ENCODE measurements at regions not wholly inside any gene's neighbourhood (a gene's known extent, or its start where the extent isn't known, plus 50 kb on each side); places are given as distances from the start of the nearest gene placed in this dataset.

DNA sequence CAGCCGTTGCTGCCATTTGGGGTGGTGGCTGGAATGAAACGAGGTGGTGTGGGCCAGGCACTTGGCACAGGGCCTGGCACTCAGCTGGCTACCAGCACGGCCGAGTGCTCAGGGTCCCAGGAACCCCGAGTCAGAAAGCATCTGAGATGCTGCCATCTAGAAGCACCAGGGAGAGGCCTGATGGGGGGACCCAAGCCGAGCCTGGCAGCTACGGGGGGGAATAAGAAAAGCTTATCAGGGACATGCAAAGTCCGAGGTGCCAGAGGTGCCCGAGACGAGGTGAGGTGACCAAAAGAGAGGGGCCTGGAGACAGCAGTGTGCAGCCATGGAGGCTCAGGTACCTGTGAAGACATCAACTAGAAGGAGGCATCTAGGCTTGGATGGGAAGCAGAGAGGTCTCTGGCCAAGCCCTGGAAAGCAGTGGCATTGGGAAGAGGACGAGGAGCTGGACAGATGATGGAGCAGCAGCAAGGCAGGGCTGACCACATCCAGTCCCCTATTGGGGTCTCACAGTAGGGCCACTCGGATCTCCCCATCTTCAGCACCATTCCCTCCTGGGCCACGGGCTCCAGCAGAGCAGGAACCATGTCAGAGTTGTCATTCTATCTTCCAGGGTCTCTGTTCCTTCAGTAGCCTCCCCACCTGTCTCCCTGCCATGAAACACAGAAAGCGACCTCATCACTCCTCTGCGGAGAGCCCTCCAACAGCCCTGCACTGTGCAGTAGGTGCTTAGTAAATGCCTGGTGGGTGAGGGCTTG is 59.3 kb upstream of the DIO3 start:
- no peak overlapping the region for H3K23ac ChIP-seq (ENCODE audit: low read length in 2 of 2)
- no peak for DNase-seq
- no peak overlapping the region for H3K4ac ChIP-seq (ENCODE audit: low read depth in 1 of 2, low read length in 2 of 2)
- no peak overlapping the region for H3K4me3 ChIP-seq (ENCODE audit: insufficient read depth in 1 of 2, low read depth in 1 of 2, low read length in 2 of 2)
- no peak overlapping the region for H2AK5ac ChIP-seq (ENCODE audit: low read length, severe bottlenecking)
- peaks cover 0 to 70% of the 10 kb centered on the region in 2 experiments for H3K27me3 ChIP-seq (ENCODE audit: control insufficient read depth in 1 of 2, insufficient read depth in 1 of 2, low read length in 2 of 2)
- no peak overlapping the region for H3K4me2 ChIP-seq (ENCODE audit: low read length, poor library complexity, severe bottlenecking)
- 64% methylated on average over 15 of the region's 15 CpGs for WGBS
- no peaks in the 10 kb centered on the region for H3K4me1 ChIP-seq (ENCODE audit: control insufficient read depth, insufficient read depth, low read depth, low read length)
- H4K91ac ChIP-seq (ENCODE audit: low read length) = no peak overlapping the region
- no peak overlapping the region for H3K27ac ChIP-seq (ENCODE audit: low read length, poor library complexity, severe bottlenecking)
- H2BK5ac ChIP-seq (ENCODE audit: low read depth, low read length, poor library complexity, severe bottlenecking) = no peak overlapping the region
- H3K18ac ChIP-seq (ENCODE audit: low read depth in 1 of 2, low read length in 2 of 2) = no peak overlapping the region
- no peak overlapping the region for H2BK15ac ChIP-seq (ENCODE audit: low read depth, poor library complexity, severe bottlenecking)
- no peaks in the 10 kb centered on the region for H3K79me1 ChIP-seq (replicated peaks; ENCODE audit: low read length, poor library complexity, severe bottlenecking)
- H4K8ac ChIP-seq (ENCODE audit: low read length) = no peak overlapping the region
- no peaks in the 10 kb centered on the region for H3K36me3 ChIP-seq (ENCODE audit: control insufficient read depth in 1 of 2, insufficient read depth in 2 of 2, low read depth in 1 of 2, low read length in 2 of 2)
- H2BK12ac ChIP-seq (ENCODE audit: low read length in 2 of 2) = no peak overlapping the region
- no peaks in the 10 kb centered on the region for H3K9me3 ChIP-seq (ENCODE audit: control insufficient read depth, low read length)
- no peak overlapping the region for H3K14ac ChIP-seq (ENCODE audit: low read length in 2 of 2)
- no peak overlapping the region for H3K9ac ChIP-seq (ENCODE audit: low read length)
- H2AFZ ChIP-seq (ENCODE audit: low read depth, low read length) = no peak overlapping the region
- H2BK120ac ChIP-seq (ENCODE audit: low read depth, low read length) = no peak overlapping the region

DNA sequence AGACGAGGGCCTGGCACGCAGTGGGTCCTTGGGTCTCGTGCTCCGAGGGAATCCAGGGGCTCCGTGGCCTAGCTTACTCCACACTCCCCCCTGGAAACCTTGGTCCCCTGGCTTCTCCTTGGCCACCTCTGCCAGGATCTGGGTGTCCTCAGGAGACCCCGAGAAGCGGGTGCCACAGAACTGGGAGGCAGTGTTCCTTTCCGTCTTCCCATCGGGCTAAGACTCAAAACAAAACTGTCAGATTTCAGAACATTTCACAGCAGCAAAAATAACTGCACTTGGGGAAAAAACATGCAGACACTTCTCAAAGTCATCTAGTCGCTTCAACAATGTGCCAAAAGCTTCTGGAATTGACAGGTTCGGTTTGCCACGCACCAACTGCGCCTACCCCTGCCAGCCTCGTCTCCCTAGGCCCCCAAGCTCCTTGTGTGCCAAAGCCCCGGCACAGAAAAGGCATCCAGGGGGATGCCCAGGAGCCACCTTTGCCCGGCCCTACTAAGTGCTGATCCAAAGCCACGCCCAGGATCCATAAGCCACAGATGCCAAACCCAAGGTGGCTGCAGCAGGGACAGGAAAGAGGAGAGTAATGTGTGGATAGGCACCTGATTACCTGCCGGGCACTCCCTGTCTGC is 58.4 kb upstream of the DIO3 start:
- no peak for DNase-seq
- H4K91ac ChIP-seq (ENCODE audit: low read length) = no peak overlapping the region
- 86% methylated on average over 17 of the region's 18 CpGs for WGBS

DNA sequence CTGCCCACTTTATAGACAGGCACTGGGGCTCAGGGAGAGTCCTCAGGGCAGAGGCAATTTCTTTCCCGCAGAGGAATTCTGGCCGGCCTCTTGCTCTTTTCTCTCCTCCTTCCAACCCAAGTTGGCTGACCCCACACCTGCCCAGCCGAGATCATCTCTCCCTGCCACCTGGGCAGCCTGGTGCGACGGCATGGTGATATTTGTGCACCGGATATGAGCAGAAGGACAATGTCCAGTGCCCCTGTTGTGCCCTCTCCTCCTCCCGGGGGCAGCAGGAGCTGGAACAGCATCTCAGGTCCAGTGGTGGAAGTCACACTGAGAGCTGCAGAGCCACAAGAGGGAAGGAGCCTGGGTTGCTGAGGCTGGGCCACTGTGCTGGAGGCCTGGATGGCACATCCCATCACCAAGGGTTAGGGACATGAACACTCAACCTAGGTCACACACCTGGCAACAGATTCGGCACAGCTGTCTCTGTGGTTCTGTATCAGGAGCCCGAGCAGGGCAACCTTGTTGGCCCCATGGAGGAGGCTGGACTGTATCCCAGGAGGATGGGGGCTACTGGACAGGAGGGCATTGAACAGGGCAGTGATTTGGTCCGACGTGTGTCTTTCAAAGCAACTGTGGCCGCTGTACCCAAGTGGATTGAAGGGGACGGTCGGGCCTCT is 57.7 kb upstream of the DIO3 start:
- no peak overlapping the region for H3K18ac ChIP-seq (ENCODE audit: low read depth in 1 of 2, low read length in 2 of 2)
- H3K27me3 ChIP-seq (ENCODE audit: control insufficient read depth in 1 of 2, insufficient read depth in 1 of 2, low read length in 2 of 2) = peaks cover 0 to 76% of the 10 kb centered on the region in 2 experiments
- no peak for DNase-seq
- H4K91ac ChIP-seq (ENCODE audit: low read length) = no peak overlapping the region
- no peak overlapping the region for H2BK12ac ChIP-seq (ENCODE audit: low read length in 2 of 2)
- H3K9ac ChIP-seq (ENCODE audit: low read length) = no peak overlapping the region
- H3K36me3 ChIP-seq (ENCODE audit: control insufficient read depth in 1 of 2, insufficient read depth in 2 of 2, low read depth in 1 of 2, low read length in 2 of 2) = no peaks in the 10 kb centered on the region
- H3K4ac ChIP-seq (ENCODE audit: low read depth in 1 of 2, low read length in 2 of 2) = no peak overlapping the region
- no peak overlapping the region for H2AFZ ChIP-seq (ENCODE audit: low read depth, low read length)
- WGBS = 86% methylated on average over 14 of the region's 14 CpGs
- no peak overlapping the region for H3K27ac ChIP-seq (ENCODE audit: low read length, poor library complexity, severe bottlenecking)
- no peaks in the 10 kb centered on the region for H3K9me3 ChIP-seq (ENCODE audit: control insufficient read depth, low read length)
- no peak overlapping the region for H3K14ac ChIP-seq (ENCODE audit: low read length in 2 of 2)
- H3K4me3 ChIP-seq (ENCODE audit: insufficient read depth in 1 of 2, low read depth in 1 of 2, low read length in 2 of 2) = no peak overlapping the region
- no peak overlapping the region for H3K23ac ChIP-seq (ENCODE audit: low read length in 2 of 2)
- no peak overlapping the region for H2BK5ac ChIP-seq (ENCODE audit: low read depth, low read length, poor library complexity, severe bottlenecking)
- H3K4me1 ChIP-seq (ENCODE audit: control insufficient read depth, insufficient read depth, low read depth, low read length) = no peaks in the 10 kb centered on the region
- no peaks in the 10 kb centered on the region for H3K79me1 ChIP-seq (replicated peaks; ENCODE audit: low read length, poor library complexity, severe bottlenecking)
- H2BK120ac ChIP-seq (ENCODE audit: low read depth, low read length) = no peak overlapping the region
- no peak overlapping the region for H2BK15ac ChIP-seq (ENCODE audit: low read depth, poor library complexity, severe bottlenecking)
- H3K4me2 ChIP-seq (ENCODE audit: low read length, poor library complexity, severe bottlenecking) = no peak overlapping the region
- H4K8ac ChIP-seq (ENCODE audit: low read length) = no peak overlapping the region
- H2AK5ac ChIP-seq (ENCODE audit: low read length, severe bottlenecking) = no peak overlapping the region

More for the DNA sequence above, 58.4 kb upstream of the DIO3 start:
- Histone ChIP-seq H3K14ac (ENCODE audit: low read length in 2 of 2) (no peak overlapping the region), H3K79me1 (replicated peaks; ENCODE audit: low read length, poor library complexity, severe bottlenecking) (no peaks in the 10 kb centered on the region), H3K23ac (ENCODE audit: low read length in 2 of 2) (no peak overlapping the region), H3K36me3 (ENCODE audit: control insufficient read depth in 1 of 2, insufficient read depth in 2 of 2, low read depth in 1 of 2, low read length in 2 of 2) (no peaks in the 10 kb centered on the region), H3K4me2 (ENCODE audit: low read length, poor library complexity, severe bottlenecking) (no peak overlapping the region), H3K27ac (ENCODE audit: low read length, poor library complexity, severe bottlenecking) (no peak overlapping the region), H3K9ac (ENCODE audit: low read length) (no peak overlapping the region), H3K18ac (ENCODE audit: low read depth in 1 of 2, low read length in 2 of 2) (no peak overlapping the region), H3K4me3 (ENCODE audit: insufficient read depth in 1 of 2, low read depth in 1 of 2, low read length in 2 of 2) (no peak overlapping the region), H3K4ac (ENCODE audit: low read depth in 1 of 2, low read length in 2 of 2) (no peak overlapping the region), H3K4me1 (ENCODE audit: control insufficient read depth, insufficient read depth, low read depth, low read length) (no peaks in the 10 kb centered on the region), H2BK5ac (ENCODE audit: low read depth, low read length, poor library complexity, severe bottlenecking) (no peak overlapping the region), H4K8ac (ENCODE audit: low read length) (no peak overlapping the region), H3K9me3 (ENCODE audit: control insufficient read depth, low read length) (no peaks in the 10 kb centered on the region), H3K27me3 (ENCODE audit: control insufficient read depth in 1 of 2, insufficient read depth in 1 of 2, low read length in 2 of 2) (peaks cover 0 to 74% of the 10 kb centered on the region in 2 experiments), H2AFZ (ENCODE audit: low read depth, low read length) (no peak overlapping the region), H2BK15ac (ENCODE audit: low read depth, poor library complexity, severe bottlenecking) (no peak overlapping the region), H2BK12ac (ENCODE audit: low read length in 2 of 2) (no peak overlapping the region), H2AK5ac (ENCODE audit: low read length, severe bottlenecking) (no peak overlapping the region), H2BK120ac (ENCODE audit: low read depth, low read length) (no peak overlapping the region)
